ENCODE measurements at regions not wholly inside any gene's neighbourhood (a gene's known extent, or its start where the extent isn't known, plus 50 kb on each side); places are given as distances from the start of the nearest gene placed in this dataset.
"Not testable (repeated sequence)": the region's sequence is repeated elsewhere in the genome, so short reads cannot be mapped to it uniquely, and the experiment has no call there.

DNA sequence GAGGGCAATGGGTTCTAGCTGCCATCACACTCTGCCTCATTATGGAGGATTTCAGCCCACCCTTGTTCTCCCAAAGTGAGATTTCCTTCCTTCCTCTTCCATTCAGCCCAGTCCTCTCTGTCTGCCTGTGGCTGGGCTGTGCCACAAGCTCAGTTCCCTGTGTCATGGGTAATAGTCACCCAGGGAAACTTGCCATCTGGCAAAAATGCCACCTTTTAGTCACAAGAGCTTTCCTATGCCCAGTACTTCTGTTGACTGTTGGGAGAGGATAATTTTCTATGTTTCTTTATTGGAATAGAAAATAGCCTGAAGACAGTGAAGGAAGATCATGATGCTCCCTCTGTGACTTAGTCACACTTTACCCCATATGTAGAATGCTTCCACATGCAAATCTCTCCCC lies 71.4 kb downstream of the TLR4 start:
- no peak for DNase-seq

DNA sequence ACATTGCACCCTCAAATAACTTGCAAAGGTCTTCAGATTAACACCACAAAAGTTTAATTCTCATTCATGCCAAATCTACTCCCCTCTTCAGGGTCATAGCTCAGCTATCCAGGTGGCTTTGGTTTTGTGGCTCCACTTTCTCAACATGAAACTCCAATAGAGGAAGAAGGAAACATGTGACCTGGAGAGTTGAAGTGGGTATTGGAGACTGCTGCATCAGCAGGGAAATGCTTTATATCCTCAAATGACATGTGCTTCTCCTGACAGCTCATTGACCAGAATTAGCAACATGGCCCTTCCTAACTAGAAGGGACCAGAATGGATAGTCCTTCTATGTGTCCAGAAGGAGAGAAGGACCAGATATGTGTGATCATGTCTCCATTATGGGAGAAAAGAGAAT lies 73.6 kb downstream of the TLR4 start:
- no peak for DNase-seq

DNA sequence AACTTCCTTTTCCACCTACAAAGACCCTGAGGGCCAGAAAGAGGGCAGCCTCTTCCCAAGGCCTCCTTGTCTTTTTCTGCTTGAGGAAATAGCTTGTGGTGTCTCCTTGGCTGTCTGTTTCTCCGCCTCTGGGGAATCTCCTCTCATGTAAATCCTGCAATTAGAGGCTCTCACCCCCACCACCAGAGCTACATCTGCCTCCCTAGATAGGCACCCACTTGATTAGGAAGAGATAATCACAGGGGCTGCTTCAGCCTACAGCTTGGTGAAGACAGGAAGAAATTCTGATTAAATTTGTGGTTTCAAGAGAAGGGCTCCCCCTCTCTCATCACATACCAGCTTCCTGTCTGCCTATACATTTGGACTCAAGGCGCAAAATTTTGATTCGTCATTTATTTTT lies 75.6 kb downstream of the TLR4 start:
- no peak for DNase-seq

DNA sequence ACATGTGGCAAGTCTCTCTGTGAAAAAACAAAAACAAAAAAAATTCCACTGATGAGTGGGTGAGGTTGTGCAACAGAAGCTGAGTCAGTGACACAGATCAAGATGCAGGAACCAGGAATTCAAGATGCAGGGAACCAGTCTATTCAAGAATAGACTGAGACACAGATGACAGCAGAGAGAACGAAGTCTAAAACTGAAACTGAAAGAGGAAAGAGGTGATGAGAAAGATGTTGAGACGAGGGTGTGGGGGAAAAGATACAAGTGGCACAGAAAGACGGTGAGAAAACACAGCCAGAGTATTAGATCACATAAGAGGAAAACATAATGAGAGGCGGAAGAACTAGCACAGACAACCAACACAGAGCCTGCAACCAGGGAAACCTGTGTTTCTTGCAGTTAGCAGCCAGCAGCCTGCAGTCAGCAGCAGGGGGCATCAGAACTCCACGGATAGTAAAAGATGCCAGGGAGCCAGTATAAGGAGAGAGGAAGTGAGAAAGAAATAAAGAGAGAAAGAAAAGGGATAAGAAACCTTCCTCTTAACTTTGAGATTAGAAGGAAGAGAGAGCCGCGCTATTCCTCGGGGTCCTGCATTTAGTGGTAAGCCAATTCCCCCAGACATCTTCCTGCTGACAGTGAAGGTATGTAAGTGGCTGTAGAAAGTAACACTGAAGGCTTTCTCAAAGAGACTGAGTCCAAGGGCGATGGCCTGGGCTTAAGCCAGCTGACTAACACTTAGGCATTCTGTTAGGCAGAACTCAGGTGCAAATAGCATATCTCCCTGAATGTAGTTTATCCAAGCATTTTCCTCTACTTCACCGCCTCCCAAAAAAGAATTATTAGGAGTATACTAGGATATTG lies 79.0 kb downstream of the TLR4 start:
- DNase-seq, result peak; percentile 60

DNA sequence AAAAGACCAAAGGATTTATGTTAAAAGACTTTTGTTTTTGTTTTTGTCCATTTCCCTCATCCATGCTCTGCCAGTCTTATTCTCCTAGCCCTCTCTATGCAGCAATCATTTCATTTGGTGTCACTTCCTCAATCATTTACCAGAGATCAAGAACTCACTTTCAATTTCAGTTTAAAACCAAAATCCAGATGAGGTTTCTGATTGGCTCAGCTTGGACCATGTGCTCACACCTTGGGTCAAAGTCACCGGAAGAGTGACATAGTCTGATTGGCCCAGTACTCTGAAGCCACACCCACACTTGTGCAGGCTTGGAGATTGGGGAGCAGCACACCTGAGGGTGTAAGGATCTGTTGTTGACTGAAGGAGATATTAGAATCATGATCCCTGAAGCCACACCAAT lies 79.6 kb downstream of the TLR4 start:
- no peak for DNase-seq

DNA sequence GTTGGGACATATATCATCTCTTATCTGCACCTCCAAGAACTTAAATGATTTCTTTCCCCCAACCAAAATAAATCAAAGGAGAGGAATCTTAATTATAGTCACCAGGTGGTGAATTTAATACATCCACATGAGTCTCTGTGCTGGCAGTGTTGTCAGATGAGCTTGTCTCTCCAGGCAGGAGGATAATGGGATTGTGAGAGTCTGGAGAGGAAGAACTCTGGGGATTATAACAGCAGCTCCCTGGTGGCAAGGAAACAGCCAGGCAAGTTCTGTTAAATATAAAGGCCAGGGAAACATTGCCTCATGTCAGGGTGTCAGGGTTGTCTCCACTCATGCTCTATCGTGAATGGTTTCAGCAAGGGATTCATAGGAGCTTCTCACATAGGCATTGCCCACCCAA lies 80.8 kb downstream of the TLR4 start:
- no peak for DNase-seq

DNA sequence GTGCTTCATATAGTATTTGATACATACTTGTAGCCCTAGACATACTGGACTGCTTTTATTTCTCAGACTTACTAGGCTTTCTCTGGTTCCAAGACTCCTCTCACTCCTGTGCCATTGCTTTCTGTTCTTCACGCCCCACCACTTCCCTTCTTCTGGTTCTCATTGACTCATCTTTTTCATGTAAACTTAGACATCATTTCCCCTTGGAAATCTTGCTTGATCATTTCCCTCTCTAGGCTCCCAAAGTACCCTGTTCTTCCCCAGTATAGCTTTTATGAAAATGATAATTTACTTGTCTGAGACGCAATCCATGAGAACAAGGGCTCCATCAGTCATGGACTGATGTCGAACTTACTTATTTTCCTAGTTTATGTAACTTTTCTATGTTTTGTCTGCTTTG lies 83.5 kb downstream of the TLR4 start:
- no peak for DNase-seq

DNA sequence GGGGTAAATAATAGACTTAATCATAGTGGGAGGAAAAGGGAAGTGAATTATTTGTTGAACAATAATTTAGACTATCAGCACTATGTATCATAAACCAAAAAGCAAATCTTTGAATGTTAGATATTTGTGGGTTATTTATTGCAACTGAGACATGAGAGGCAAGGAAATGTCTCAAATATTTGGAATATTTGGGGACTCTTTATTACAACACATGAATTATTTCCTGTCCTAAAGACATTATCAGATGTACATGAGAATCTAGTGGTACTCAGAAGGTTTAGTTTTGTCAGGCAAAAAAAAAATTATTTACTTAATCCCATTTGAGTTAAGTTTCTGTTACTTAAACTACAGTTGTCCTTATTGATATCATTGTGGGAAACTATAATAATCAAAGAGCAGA lies 91.1 kb downstream of the TLR4 start:
- no peak for DNase-seq

DNA sequence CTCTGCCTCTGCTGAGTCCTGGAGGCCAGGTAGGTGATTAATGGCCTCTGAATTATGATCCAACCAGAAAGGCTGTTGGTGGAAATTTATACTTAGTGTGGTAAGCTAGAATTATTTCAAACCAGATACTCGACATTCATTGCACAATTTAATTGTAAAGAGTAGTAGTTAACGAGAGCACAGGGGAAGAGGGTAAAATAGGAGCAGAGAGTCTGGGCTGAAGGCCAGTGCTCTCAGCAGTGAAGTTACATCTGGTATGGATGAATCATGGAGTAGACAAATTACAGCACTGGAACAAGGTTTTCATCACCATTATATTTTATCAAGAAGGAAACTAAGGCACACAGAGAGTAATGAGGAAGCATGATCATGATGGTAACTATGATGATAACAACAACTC lies 92.5 kb downstream of the TLR4 start:
- no peak for DNase-seq

DNA sequence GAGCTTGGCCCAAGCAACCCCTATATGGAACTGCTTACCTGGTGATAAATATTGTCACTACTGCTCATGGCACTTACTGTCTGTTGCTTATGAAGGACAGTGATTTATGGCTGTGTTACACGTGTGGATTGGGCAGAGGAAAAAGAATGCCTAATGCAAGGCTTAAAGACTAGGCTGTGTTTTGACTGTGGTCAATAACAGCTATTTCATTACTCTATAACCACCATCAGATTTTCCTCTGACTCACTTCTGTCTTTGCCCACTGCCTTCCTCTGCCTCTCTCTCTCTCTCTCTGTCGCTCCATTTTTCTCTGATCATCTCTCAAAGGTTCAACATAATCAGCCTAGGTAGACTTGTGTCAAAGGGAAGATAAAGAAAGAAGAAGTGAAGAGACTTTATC lies 96.2 kb downstream of the TLR4 start:
- DNase-seq, result no peak

DNA sequence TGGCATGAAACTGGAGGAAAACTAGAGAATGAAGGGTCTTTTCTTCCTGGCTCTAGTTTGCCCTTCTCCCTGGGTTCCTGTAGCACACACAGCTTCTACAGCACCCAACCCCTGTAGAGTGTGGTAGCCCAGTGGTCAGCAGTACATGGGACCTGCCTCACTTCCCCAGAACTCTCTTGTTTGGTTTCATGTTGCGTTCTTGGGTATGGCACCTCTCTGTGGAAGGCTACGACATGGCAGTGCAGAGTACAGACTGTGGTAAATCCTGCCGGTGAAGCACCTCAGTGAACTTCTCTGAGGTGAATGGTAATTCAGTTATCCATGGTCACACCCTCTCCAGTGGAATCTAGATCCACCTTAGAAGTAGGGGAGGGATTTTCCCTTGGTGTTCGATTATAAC lies 105.5 kb downstream of the TLR4 start:
- no peak for DNase-seq

DNA sequence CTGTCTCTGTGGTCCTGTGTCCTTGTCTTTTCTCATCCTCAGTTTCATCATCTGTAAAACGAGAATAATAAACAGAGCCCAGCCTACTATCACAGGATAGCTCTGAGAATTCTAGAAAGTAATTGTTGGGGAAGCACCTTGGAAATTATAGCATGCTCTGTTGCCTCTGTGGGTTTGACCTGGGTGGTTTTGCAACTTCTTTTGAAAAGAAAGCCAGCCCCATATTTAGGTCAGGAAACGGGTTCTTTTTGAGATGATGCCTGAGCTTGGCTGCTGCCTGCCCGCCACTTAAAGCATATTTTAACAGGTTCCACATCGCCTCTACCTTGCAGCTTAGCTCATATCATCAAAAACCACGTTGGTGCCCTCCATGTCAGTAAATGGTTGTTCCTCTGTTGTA lies 111.1 kb downstream of the TLR4 start:
- no peak for DNase-seq

DNA sequence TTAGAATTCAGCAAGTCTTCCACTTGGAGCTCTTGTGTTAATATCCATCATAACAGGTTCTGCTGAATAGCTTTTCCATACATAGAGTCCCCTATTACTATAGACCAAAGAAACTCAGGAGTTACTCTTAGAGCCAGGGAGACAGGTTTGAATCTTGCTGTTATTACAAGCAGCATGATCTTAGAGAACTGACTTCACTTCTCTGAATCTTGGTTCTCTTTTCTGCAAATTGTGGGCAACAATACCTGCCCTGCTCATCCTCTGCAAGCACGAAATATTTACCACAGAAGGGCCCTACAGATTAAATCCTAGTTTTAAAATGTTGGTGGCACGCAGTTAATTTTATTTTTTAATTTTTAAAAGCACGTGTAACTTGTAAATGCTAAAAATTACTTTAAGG lies 111.7 kb downstream of the TLR4 start:
- no peak for DNase-seq

DNA sequence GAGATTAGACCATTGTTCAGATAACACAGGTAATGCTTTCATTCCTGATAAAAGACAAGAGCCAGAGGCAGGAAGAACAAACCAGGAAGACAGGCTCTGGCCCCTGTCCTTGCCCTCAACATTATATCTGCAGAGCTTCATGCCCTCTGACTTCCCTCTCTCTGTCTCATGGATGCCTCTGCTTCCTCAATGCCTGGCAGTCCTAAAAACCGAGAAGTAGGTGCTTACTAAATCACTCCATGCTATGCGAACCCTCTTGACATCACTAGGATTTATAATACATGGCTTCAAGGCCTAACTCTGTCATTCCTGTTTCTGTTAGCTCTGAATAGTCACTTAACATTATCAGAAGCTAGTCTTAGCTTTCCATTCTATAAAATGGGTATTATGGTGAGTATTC lies 117.8 kb downstream of the TLR4 start:
- no peak for DNase-seq

DNA sequence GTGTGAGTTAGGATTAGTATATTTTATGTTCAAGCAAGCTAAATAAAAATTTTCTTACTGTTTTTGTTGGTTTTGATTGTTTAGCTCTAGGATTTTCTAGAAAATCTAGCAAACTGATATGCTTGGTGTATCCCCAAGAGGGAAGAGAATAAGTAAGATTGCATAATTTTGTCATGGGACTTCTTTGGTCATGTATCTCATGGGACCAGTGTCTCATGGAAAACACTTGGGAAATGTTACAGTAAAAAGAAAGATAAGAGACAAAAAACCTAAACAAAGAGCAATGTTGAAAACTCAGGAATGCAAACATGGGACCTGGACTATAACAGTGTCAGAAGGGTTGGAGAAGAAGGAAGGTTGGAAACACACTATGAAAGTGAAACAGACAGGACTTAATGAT lies 119.4 kb downstream of the TLR4 start:
- DNase-seq, result no peak

DNA sequence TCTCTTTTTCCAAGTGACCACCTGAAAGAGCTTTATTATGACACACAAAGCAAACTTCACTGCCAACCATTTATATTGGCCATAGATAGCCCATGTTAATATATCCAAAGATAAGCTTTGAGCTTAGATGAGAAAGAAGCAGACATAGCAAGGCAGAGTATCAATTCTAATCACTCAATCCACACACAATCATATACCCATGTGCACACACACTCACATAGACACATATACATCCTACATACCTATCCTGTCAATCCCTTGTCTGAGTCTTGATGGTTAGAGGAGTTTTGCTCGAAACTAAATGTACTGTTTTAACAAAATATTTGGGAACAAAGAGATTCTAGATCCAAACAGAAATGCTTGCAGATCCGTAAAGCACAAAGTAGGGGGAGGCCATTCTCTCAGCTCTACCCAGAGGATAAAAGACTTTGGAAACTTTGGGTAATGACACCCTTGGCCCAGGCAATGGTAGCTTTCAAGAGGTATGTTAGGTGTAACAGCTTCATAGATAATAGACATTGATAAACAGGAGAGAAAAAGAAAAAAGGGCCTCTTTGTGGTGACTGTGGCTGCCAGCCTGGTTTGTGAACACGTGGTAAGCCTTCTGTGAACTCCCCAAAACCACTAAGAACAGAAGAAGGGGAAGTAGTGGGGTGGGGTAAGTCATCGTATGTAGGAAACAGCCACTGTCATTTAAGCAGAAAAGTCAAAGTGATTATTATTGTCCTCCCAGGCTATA lies 121.6 kb downstream of the TLR4 start:
- DNase-seq, result peak; percentile 16

DNA sequence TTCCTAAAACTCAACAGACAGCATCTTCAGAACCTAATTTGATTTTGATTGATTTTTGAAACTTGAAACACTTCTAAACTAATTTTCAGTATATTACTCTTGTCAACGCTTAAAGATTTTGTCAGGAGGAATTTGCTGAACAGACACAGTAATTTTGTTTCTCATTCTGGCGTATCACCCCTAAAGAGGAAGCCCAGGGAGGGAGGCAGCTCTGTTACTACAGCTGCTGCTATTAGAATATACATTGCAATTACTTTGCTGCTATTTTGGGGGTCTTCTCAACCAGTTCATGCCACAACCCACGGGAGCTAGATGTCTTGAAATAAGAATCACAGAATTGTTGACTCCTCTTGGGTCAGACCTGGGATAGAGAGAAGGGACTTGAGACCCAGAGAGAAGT lies 122.6 kb downstream of the TLR4 start:
- no peak for DNase-seq

DNA sequence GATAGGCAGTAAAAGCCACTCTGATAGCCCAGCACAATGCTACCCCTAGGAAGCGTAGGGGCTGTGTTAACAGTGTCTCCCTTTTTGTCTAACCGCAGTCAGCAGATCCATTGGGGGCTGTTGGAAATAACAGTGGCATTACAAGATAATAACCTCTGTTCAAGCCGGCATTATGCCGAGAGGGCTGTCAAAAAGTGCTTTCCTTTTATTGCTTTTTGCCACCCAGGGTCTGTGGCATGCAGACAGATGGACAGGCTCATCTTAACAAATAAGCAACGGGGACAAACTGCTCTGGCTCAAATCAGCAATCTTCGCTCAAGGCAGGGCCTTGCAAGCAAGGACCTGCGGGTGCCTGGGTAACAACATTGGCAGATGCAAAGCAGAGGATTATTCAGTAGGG lies 123.3 kb downstream of the TLR4 start:
- no peak for DNase-seq

DNA sequence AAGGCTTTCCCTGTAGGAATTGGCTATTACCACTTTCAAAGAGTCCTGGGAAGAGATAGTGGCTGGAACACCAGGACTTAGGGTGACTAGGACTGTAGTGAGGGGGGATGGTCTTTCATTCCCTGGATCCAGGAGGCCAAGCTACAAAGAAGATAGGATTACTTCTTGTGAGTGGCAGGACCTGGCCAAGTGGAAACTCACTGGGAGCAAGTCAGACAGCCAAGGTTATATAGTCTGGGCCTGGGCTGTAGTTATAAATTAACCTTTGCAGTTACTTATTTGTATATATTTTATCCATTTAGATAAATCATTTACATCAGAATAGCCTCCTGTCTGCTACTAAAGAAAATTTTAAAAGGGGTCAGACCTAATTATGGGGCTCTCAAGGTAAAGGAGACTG lies 124.3 kb downstream of the TLR4 start:
- DNase-seq, result no peak

DNA sequence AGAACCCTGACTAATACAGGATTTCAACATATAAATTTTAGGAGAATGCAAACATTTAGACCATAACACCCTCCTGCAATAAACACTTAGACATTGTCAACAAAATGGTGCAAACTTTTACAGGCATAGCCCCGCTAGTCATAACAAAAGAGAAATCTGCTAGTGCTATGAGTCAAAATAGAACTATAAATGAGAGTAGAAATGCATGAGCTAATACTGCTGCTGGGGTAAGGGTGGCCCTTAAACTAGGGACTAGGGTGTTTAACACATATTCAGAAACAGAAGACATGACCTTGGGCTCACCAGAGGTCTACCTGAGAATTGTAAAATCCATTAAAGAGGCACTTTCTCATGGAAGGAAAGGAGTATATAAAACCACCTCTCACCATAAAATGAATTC lies 131.6 kb downstream of the TLR4 start:
- DNase-seq, result no peak

DNA sequence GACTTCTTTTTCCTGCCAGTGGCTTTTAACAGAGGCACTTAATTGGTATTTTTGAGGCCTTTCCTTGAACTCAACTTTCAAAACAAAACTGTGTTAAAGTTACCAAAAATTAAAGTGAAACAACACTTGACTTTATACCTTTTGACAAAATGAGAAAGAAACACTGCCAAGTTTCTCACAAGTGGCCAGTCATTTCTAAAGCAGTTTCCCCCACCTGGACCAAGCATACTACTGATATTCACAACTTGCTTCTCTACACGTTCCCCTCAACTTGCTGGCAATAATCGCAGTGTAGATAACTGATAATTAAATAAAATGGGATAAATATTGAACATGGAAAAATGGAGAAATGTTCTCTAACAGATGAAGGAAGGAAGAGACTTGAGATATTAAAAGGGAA lies 135.7 kb downstream of the TLR4 start:
- DNase-seq, result no peak

DNA sequence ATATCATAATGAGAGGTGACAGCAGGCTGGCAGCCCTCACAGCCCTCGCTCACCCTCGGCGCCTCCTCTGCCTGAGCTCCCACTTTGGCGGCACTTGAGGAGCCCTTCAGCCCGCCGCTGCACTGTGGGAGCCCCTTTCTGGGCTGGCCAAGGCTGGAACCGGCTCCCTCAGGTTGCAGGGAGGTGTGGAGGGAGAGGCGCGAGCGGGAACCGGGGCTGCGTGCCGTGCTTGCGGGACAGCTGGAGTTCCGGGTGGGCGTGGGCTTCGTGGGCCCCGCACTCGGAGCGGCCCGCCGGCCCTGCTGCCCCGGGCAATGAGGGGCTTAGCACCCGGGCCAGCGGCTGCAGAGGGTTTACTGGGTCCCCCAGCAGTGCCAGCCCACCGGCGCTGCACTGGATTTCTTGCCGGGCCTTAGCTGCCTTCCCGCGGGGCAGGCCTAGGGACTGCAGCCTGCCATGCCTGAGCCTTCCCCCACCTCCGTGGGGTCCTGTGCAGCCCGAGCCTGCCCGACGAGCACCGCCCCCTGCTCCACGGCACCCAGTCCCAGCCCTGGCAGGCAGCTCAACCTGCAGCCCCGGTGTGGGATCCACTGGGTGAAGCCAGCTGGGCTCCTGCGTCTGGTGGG lies 147.7 kb downstream of the TLR4 start:
- DNase-seq, result not testable (repeated sequence)

DNA sequence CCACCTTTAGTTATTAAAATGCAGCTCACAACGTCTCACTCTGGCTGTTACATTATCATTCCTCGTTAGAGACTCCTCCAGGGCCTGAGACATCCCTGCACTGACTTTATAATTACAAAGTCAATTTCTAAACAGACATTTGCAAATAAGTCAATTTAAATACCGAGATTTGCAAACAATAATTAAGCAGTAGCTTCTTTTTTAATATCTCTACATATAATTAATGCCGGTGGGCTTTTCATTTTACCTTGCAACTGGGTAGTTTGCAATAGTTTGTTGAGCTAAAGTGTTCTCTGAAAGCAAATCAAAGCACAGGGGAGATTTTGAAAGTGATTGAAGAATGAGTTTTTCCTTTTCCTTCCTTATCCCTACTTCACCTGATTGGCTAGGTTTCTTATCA lies 154.4 kb downstream of the TLR4 start:
- DNase-seq, result no peak

DNA sequence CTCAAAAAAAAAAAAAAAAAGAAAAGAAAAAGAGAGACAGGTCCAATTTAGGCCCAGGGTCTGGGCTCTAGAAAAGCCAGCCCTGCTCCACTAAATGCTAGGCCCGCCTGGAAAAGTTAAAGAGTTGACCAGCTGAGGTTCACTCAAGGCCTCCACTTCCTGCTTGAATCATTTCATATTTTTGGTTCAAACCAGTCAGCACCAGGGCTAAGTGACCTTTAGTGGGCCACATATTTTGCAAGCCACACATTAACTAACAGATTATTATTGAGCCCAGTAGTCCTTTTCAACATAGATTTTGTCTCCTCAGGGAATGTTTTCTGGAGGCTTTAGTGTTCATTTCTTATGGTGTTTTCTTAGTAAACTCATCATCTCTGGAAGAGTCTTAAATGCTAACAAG lies 156.6 kb downstream of the TLR4 start:
- no peak for DNase-seq
